HG03159 (cell line): ENCODE measurements at regions not wholly inside any gene's neighbourhood (a gene's known extent, or its start where the extent isn't known, plus 50 kb on each side); places are given as distances from the start of the nearest gene placed in this dataset.
"Not testable (repeated sequence)": the region's sequence is repeated elsewhere in the genome, so short reads cannot be mapped to it uniquely, and the experiment has no call there.

Experiments
- ATAC-seq: cut with Tn5 transposase; IDR thresholded peaks from one replicate; pipeline ENCODE4 v1.9.1; 2021; ENCODE audit warnings: mild to moderate bottlenecking, moderate library complexity; ENCODE audit not compliant: unreplicated experiment

GRCh38 chr2:142395291-142395690, 264.5 kb upstream of the LRP1B start:
- ATAC-seq = no peak

- ATAC-seq = no peak
These were observed 249.6 kb upstream of the LRP1B start for GRCh38 chr2:142380372-142380771.

- not testable (repeated sequence) for ATAC-seq
These were observed 231.3 kb upstream of the LRP1B start for GRCh38 chr2:142362069-142362468.

GRCh38 chr2:142347751-142348150, 216.9 kb upstream of the LRP1B start:
- ATAC-seq = no peak

- ATAC-seq = no peak
These were observed 208.4 kb upstream of the LRP1B start for GRCh38 chr2:142339261-142339660.

GRCh38 chr2:142332196-142332595, 201.4 kb upstream of the LRP1B start:
- ATAC-seq = no peak

GRCh38 chr2:142330458-142330857, 199.6 kb upstream of the LRP1B start:
- no peak for ATAC-seq

GRCh38 chr2:142325870-142326269, 195.1 kb upstream of the LRP1B start:
- no peak for ATAC-seq

- ATAC-seq = no peak
These were observed 192.4 kb upstream of the LRP1B start for GRCh38 chr2:142323206-142323605.

- no peak for ATAC-seq
These were observed 191.0 kb upstream of the LRP1B start for GRCh38 chr2:142321706-142322280.

- no peak for ATAC-seq
These were observed 189.3 kb upstream of the LRP1B start for GRCh38 chr2:142320067-142320466.

GRCh38 chr2:142316049-142316448, 185.2 kb upstream of the LRP1B start:
- ATAC-seq = no peak

- no peak for ATAC-seq
These were observed 184.5 kb upstream of the LRP1B start for GRCh38 chr2:142315346-142315745.

- ATAC-seq = no peak
These were observed 183.3 kb upstream of the LRP1B start for GRCh38 chr2:142314164-142314563.

- ATAC-seq = no peak
These were observed 179.7 kb upstream of the LRP1B start for GRCh38 chr2:142310530-142310929.

GRCh38 chr2:142308744-142309143, 177.9 kb upstream of the LRP1B start:
- ATAC-seq = no peak

- no peak for ATAC-seq
These were observed 176.8 kb upstream of the LRP1B start for GRCh38 chr2:142307616-142308115.

- no peak for ATAC-seq
These were observed 176.3 kb upstream of the LRP1B start for GRCh38 chr2:142307086-142307485.

GRCh38 chr2:142306131-142306530, 175.3 kb upstream of the LRP1B start:
- ATAC-seq = no peak

GRCh38 chr2:142300517-142300916, 169.7 kb upstream of the LRP1B start:
- no peak for ATAC-seq

- ATAC-seq = no peak
These were observed 168.2 kb upstream of the LRP1B start for GRCh38 chr2:142299021-142299420.

- ATAC-seq = no peak
These were observed 163.4 kb upstream of the LRP1B start for GRCh38 chr2:142294225-142294624.

GRCh38 chr2:142291969-142292368, 161.2 kb upstream of the LRP1B start:
- no peak for ATAC-seq
